GM12872 (cell line): ENCODE measurements at regions not wholly inside any gene's neighbourhood (a gene's known extent, or its start where the extent isn't known, plus 50 kb on each side); places are given as distances from the start of the nearest gene placed in this dataset.

Experiments used
- TF ChIP-seq, protein P1 (sequence below): IDR thresholded peaks from 3 replicates; pipeline ENCODE4 v1.5.1; 2011; ENCODE audit warnings: low read depth, mild to moderate bottlenecking, low read length, moderate library complexity; ENCODE audit not compliant: insufficient read depth

DNA sequence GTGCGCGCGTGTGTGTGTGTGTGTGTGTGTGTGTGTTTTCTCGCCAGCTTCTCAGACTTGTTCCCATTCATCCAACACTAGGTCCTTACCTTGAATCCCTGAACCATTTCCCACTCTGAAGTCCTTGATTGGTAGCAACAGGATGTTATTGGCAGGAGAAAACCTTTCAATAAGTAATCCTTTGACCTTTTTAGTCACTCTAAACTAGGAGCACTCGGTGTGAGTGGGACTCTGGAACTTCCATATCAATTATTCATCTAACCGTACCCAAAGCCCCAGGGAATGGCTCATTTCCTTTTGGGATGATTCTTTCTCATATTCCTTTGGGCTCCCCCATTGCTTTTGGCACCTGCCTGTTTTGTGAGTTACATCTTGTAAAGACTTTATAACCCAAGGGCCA, 140.2 kb upstream of the SPRED1 start:
- TF ChIP-seq, protein P1, sequence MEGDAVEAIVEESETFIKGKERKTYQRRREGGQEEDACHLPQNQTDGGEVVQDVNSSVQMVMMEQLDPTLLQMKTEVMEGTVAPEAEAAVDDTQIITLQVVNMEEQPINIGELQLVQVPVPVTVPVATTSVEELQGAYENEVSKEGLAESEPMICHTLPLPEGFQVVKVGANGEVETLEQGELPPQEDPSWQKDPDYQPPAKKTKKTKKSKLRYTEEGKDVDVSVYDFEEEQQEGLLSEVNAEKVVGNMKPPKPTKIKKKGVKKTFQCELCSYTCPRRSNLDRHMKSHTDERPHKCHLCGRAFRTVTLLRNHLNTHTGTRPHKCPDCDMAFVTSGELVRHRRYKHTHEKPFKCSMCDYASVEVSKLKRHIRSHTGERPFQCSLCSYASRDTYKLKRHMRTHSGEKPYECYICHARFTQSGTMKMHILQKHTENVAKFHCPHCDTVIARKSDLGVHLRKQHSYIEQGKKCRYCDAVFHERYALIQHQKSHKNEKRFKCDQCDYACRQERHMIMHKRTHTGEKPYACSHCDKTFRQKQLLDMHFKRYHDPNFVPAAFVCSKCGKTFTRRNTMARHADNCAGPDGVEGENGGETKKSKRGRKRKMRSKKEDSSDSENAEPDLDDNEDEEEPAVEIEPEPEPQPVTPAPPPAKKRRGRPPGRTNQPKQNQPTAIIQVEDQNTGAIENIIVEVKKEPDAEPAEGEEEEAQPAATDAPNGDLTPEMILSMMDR: no peak

DNA sequence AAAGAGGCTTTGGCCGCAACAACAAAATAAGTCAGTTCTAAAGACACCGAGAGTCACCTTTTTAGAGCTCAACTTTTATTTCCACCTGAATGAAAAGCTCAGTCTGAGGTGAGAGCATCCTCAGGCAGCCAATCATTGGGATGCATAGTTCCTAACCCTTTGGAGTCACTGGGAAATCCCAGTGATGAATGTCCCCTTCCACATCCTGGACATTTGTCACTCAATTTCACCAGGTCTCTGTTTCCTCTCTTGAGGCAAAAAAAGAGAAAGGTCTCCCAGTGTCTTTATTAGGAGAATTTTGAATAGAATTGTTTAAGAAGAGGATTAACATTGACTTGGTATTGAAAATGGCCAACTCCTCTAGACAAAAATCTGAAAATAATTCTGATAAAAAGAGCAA, 137.5 kb upstream of the SPRED1 start:
- TF ChIP-seq, protein P1: no peak

DNA sequence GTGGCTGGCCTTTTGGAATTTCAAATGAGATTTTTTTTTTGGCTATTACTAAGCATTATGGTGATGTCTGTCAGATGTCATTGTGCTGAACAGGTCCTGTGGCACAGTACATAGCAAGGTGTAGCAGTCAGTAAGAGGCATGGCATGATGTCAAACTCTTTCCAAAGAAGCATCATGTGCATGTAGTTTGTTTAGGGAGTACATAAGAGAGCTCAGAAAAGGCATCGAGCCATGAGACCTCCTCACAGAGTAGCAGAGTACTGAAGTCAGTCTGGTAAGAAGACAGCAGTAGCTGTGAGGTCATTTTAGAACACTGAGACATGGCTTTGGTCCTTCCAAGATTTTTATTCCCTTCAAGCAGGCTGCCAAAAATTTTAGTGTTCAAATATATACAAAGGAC, 134.9 kb upstream of the SPRED1 start:
- TF ChIP-seq, protein P1: no peak

DNA sequence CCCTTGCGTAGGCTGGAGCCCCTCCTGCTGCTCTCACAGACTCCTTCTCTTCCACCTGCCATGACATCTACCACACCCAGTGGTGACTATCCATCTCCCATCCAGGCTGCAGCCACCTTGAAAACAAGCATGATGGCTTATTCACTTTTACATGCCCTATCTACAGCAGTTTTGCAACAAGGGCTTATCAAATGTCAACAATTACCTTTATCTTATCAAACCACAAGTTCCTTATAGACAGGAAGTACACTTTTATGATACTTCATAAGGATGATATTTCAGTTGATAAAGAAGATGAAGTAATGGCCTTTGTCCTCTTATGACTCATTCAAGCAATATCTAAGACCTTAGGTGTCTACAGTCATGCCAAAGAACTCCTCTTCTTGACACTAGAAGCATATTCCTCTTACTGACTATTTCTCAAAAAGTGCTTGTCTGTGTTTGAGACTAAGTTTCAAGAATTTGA, 125.3 kb upstream of the SPRED1 start:
- TF ChIP-seq, protein P1: no peak

DNA sequence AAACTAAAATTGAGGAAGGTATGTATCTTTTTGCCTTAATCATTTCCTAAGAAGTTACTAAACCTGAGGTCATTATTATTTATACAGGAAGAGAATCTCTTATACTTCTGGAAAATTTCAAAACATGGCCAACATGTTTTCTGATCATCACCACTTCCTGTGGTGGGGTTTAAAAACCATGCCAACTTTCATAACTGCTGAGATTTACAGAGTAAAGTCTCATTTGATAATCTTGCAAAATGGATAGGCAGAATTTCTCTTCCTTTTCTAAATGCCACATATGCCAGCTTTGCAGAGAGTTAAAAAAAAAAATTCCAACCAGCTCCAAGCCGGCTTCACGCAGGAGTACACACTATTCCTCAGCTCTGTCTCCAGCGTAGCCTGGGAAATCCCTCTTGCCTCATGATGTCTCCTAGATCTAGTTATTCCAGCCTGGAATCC, 124.3 kb upstream of the SPRED1 start:
- TF ChIP-seq, protein P1: no peak

DNA sequence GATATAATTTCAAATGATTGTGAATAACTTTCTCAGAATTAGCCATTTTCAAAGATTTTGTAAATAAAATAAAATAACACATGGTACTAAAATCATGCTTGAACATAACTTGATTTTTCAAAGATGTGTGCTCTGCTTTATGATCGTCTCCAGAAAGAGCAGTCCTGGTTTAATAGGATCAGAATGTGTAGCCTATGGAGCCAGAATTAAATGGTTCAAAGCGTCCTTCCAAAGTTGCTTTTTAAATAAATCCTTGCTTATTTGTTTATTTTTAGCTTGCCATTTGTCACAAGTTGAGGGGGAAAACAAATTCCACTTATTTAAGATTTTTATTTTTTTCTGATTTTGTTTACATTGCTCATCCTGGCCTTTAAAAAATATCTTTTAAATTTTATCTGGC, 123.7 kb upstream of the SPRED1 start:
- TF ChIP-seq, protein P1: no peak

DNA sequence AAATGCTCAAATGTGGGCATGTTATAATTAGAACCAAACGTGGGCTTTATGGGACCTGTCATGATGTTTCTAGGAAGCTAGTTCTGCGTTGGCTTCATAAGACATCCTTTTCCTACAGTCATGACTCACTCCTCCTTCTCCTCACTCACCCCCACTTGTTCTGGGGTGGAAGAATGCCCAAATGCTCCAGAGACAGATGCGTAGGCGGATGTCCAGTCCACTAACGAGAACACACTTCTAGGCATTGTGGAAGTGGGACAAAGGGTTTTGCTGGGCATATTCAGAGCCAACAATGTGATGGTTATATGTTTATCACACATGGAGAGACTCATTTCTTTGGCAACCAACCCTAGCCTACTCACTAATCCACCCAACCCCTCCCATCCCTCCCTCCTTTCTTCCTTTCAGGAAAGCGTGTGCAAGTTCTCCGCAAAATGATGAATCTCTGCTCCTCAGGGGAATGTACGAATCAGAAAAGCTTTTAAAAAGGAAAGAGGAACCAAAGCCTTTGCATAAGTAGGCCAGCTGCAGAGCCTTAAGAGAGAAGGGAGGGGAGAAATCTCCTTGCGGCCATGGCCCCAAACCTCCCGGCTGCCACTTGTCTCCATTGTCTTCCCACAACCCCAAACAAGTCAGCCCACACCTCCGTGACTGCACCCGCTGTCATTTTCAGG, 123.0 kb upstream of the SPRED1 start:
- TF ChIP-seq, protein P1: no peak
